Gastroesophageal sphincter (tissue), 4 donors: ENCODE measurements at regions not wholly inside any gene's neighbourhood (a gene's known extent, or its start where the extent isn't known, plus 50 kb on each side); places are given as distances from the start of the nearest gene placed in this dataset.

Experiments
- ATAC-seq: fragments of 150-250 bp; one replicate; pipeline ENCODE4 v1.9.1; 2016; ENCODE audit warnings: mild to moderate bottlenecking, moderate library complexity
- H3K27ac ChIP-seq, 4 donors: fragments of 200-600 bp; sonication (generic) in 3 of 4; 1 replicate in 3 of 4; 2 replicates in 1 of 4; pipeline ENCODE4 v1.5.1; 2016 to 2019
- H3K27me3 ChIP-seq: fragments of 200-600 bp; sonication (generic); one replicate; pipeline ENCODE4 v1.5.1; 2019
- H3K36me3 ChIP-seq, 2 donors: fragments of 200-600 bp; sonication (generic); one replicate each; pipeline ENCODE4 v1.5.1; 2019; ENCODE audit warnings: control low read depth in 1 of 2
- H3K4me1 ChIP-seq, 3 donors: fragments of 200-600 bp; sonication (generic); 1 replicate in 2 of 3; 2 replicates in 1 of 3; pipeline ENCODE4 v1.5.1; 2016 to 2019; ENCODE audit warnings: control low read depth in 2 of 3
- H3K4me3 ChIP-seq, 2 donors: fragments of 200-600 bp; sonication (generic); one replicate each; pipeline ENCODE4 v1.5.1; 2019; ENCODE audit warnings: mild to moderate bottlenecking in 1 of 2, moderate library complexity in 1 of 2
- H3K9me3 ChIP-seq, 3 donors: fragments of 200-600 bp; sonication (generic); one replicate each; pipeline ENCODE4 v1.5.1; 2017 to 2019; ENCODE audit warnings: control low read depth in 2 of 3
- CTCF ChIP-seq, 4 experiments: fragments of 200-600 bp in 2 of 4; fragments of 450-650 bp in 2 of 4; sonication (generic) in 1 of 4; IDR thresholded peaks; one replicate each; pipeline ENCODE4 v1.5.1; 2017 to 2019; ENCODE audit warnings: antibody characterized with exemption in 4 of 4, mild to moderate bottlenecking in 2 of 4, moderate library complexity in 2 of 4
- EP300 ChIP-seq: sonication (generic); formaldehyde crosslinking; IDR thresholded peaks from one replicate; pipeline ENCODE4 v1.6.1; 2017; ENCODE audit warnings: antibody characterized with exemption, mild to moderate bottlenecking
- POLR2A ChIP-seq, 2 donors: fragments of 450-650 bp; IDR thresholded peaks; one replicate each; pipeline ENCODE4 v1.6.1; 2017; ENCODE audit warnings: antibody characterized with exemption in 2 of 2, mild to moderate bottlenecking in 2 of 2, moderate library complexity in 1 of 2
- POLR2AphosphoS5 ChIP-seq: sonication (generic); formaldehyde crosslinking; IDR thresholded peaks from one replicate; pipeline ENCODE4 v1.6.1; 2017; ENCODE audit warnings: antibody characterized with exemption
- WGBS, 2 donors: methylation state at CpG; one replicate each; pipeline ENCODE4 v1.1.5; 2018; ENCODE audit warnings: low coverage in 1 of 2; 5-methylcytosine and 5-hydroxymethylcytosine counted together

GRCh38 chr9:129309906-129310305, 131.8 kb upstream of the IER5L start:
- H3K9me3 ChIP-seq: no peaks in the 10 kb centered on the region
- ATAC-seq: no peak
- no peak overlapping the region for H3K27ac ChIP-seq
- WGBS, 2 donors: 88 to 96% methylated on average over 4 to 5 of the region's 5 CpGs
- no peaks in the 10 kb centered on the region for H3K4me1 ChIP-seq
- H3K4me3 ChIP-seq: no peak overlapping the region
- TF ChIP-seq POLR2A (IDR thresholded peaks at IDR 0.05): no peak
- no peak for TF ChIP-seq CTCF (IDR thresholded peaks at IDR 0.05)
- no peak for TF ChIP-seq EP300
- no peak for TF ChIP-seq POLR2AphosphoS5
- no peaks in the 10 kb centered on the region for H3K36me3 ChIP-seq
- no peaks in the 10 kb centered on the region for H3K27me3 ChIP-seq

GRCh38 chr9:129309041-129309430, 131.0 kb upstream of the IER5L start:
- H3K9me3 ChIP-seq: no peaks in the 10 kb centered on the region
- H3K4me1 ChIP-seq: no peaks in the 10 kb centered on the region
- TF ChIP-seq EP300 (no peak), POLR2AphosphoS5 (no peak), POLR2A (IDR thresholded peaks at IDR 0.05) (no peak), CTCF (IDR thresholded peaks at IDR 0.05) (no peak)
- no peak for ATAC-seq
- H3K27ac ChIP-seq: no peak overlapping the region
- H3K4me3 ChIP-seq: no peak overlapping the region
- no peaks in the 10 kb centered on the region for H3K27me3 ChIP-seq
- H3K36me3 ChIP-seq: no peaks in the 10 kb centered on the region
- 90% methylated on average over 2 of the region's 8 CpGs; no CpG with 5 or more reads in 1 of the 2 donors for WGBS, 2 donors

- no peaks in the 10 kb centered on the region for H3K36me3 ChIP-seq
- no peaks in the 10 kb centered on the region for H3K4me1 ChIP-seq
- no peaks in the 10 kb centered on the region for H3K9me3 ChIP-seq
- 73 to 74% methylated on average over 7 of the region's 13 CpGs for WGBS, 2 donors
- H3K27me3 ChIP-seq: no peaks in the 10 kb centered on the region
- ATAC-seq: no peak
- H3K4me3 ChIP-seq: no peak overlapping the region
- H3K27ac ChIP-seq: no peak overlapping the region
- TF ChIP-seq POLR2A (IDR thresholded peaks at IDR 0.05) (no peak), POLR2AphosphoS5 (no peak), EP300 (no peak), CTCF (IDR thresholded peaks at IDR 0.05) (no peak)
These were observed 129.3 kb upstream of the IER5L start for GRCh38 chr9:129307227-129307970.

GRCh38 chr9:129306318-129306973, 128.4 kb upstream of the IER5L start:
- TF ChIP-seq EP300 (no peak), POLR2A (IDR thresholded peaks at IDR 0.05) (no peak)
- ATAC-seq: no peak
- no peaks in the 10 kb centered on the region for H3K36me3 ChIP-seq
- H3K9me3 ChIP-seq: no peaks in the 10 kb centered on the region
- no peak overlapping the region for H3K4me3 ChIP-seq
- WGBS, 2 donors: 80 to 86% methylated on average over 2 to 9 of the region's 13 CpGs
- no peaks in the 10 kb centered on the region for H3K27me3 ChIP-seq
- H3K27ac ChIP-seq: no peak overlapping the region
- no peaks in the 10 kb centered on the region for H3K4me1 ChIP-seq

- Histone ChIP-seq H3K9me3 (no peaks in the 10 kb centered on the region), H3K36me3 (no peaks in the 10 kb centered on the region), H3K27ac (no peak overlapping the region), H3K27me3 (no peaks in the 10 kb centered on the region), H3K4me3 (no peak overlapping the region), H3K4me1 (no peaks in the 10 kb centered on the region)
- 59 to 69% methylated on average over 2 to 8 of the region's 8 CpGs for WGBS, 2 donors
- no peak for TF ChIP-seq POLR2A (IDR thresholded peaks at IDR 0.05)
- TF ChIP-seq CTCF (IDR thresholded peaks at IDR 0.05): no peak
- TF ChIP-seq EP300: no peak
- no peak for TF ChIP-seq POLR2AphosphoS5
- no peak for ATAC-seq
These were observed 127.2 kb upstream of the IER5L start for GRCh38 chr9:129305246-129305645.
